Thyroid gland (tissue), 4 donors: ENCODE measurements at regions not wholly inside any gene's neighbourhood (a gene's known extent, or its start where the extent isn't known, plus 50 kb on each side); places are given as distances from the start of the nearest gene placed in this dataset.

Experiments
- CTCF ChIP-seq, 6 experiments: fragments of 200-600 bp in 3 of 6; fragments of 450-650 bp in 3 of 6; sonication (generic) in 3 of 6; IDR thresholded peaks; one replicate each; pipeline ENCODE4 v1.5.1; 2016 to 2019; ENCODE audit warnings: antibody characterized with exemption in 6 of 6, mild to moderate bottlenecking in 2 of 6, inconsistent platforms in 1 of 6, moderate library complexity in 1 of 6
- POLR2A ChIP-seq, 2 donors: fragments of 450-650 bp; IDR thresholded peaks; one replicate each; pipeline ENCODE4 v1.6.1; 2017; ENCODE audit warnings: antibody characterized with exemption in 2 of 2, mild to moderate bottlenecking in 2 of 2, moderate library complexity in 1 of 2

- TF ChIP-seq CTCF (IDR thresholded peaks at IDR 0.05): no peak
- no peak for TF ChIP-seq POLR2A (IDR thresholded peaks at IDR 0.05)
Observed at GRCh38 chr16:48914070-48914469, 304.1 kb upstream of the N4BP1 start.
